ENCODE measurements at regions not wholly inside any gene's neighbourhood (a gene's known extent, or its start where the extent isn't known, plus 50 kb on each side); places are given as distances from the start of the nearest gene placed in this dataset.

- no peak for DNase-seq (ENCODE audit: low read depth)
- no peak for TF ChIP-seq CTCF (conservative IDR thresholded peaks at IDR 0.05; ENCODE audit: low read depth, low read length)
- no peak overlapping the region for H3K4me3 ChIP-seq (ENCODE audit: low read length)
These were observed 55.4 kb upstream of the IFFO2 start for GRCh38 chr1:19011845-19012231.

DNA sequence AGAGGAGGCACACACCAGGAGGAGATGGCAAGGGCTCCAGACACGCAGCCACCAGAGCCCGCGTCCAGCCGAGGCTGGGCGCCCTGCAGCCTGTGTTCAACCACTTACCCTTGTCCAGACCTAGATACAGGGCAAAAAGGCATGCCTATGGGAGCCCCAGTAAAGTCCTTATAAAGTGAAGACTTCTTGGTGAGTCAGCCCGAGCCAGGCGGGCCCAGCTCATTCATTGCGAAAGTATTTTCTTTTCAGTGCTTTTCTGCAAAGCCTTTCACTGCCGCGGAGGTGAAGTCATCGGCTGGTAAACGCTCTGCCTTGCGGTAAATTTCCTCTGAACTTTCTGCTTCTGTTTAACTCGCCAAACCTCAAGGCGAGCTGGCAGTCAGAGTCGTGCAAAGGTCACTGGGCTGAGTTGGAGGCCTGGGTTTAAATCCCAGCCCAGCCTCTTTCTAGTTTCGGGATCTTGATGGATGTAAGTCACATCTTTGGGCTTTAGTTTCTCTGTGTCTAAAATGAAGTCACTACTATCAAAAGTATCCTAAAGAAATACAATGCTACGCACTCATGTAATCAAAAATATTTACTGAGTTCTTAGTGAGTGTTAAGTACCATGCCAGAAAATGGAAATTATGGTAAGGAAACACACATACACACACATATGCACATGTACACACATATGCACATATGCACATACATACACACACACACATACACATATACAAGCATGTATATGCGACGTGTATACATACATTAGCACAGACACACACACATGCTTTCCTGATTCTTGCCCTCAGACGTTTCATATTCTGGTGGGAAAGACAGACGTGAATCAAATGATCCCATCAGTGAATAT is 54.7 kb upstream of the IFFO2 start:
- H3K4me3 ChIP-seq (ENCODE audit: low read length), result no peak overlapping the region
- TF ChIP-seq CTCF (conservative IDR thresholded peaks at IDR 0.05; ENCODE audit: low read depth, low read length), result no peak
- DNase-seq (ENCODE audit: low read depth), result peak; percentile 97

DNA sequence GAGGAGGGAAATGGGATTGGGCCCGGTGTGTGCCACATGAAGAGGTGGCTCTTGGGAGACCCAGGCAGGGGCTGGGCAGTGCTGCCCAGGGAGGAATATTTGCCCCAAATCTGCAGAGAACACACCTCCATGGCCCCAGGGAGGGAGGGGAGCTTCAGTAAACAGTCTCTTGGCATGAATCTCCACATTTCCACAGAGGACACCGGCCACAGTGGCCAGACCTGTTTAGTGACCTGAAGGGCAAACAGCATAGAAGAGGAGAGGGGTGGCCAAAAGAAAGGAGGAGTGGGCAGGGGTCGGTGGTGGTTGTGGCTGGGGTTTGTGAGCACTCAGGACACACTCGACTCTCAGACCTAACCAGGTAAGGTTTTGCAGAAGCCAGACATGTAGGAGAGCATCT is 54.0 kb upstream of the IFFO2 start:
- DNase-seq (ENCODE audit: low read depth), result no peak

GRCh38 chr1:19009882-19010321 is 53.4 kb upstream of the IFFO2 start:
- peak; percentile 91 for DNase-seq (ENCODE audit: low read depth)
- TF ChIP-seq CTCF (conservative IDR thresholded peaks at IDR 0.05; ENCODE audit: low read depth, low read length), result no peak

More for the DNA sequence above, 54.0 kb upstream of the IFFO2 start:
- H3K4me3 ChIP-seq (ENCODE audit: low read length), result no peak overlapping the region
- no peak for TF ChIP-seq CTCF (conservative IDR thresholded peaks at IDR 0.05; ENCODE audit: low read depth, low read length)

GRCh38 chr1:19009126-19009881 is 52.8 kb upstream of the IFFO2 start:
- DNase-seq (ENCODE audit: low read depth), result no peak
- TF ChIP-seq CTCF (conservative IDR thresholded peaks at IDR 0.05; ENCODE audit: low read depth, low read length), result no peak
- H3K4me3 ChIP-seq (ENCODE audit: low read length), result no peak overlapping the region

More at GRCh38 chr1:19009882-19010321, 53.4 kb upstream of the IFFO2 start:
- H3K4me3 ChIP-seq (ENCODE audit: low read length), result no peak overlapping the region

DNA sequence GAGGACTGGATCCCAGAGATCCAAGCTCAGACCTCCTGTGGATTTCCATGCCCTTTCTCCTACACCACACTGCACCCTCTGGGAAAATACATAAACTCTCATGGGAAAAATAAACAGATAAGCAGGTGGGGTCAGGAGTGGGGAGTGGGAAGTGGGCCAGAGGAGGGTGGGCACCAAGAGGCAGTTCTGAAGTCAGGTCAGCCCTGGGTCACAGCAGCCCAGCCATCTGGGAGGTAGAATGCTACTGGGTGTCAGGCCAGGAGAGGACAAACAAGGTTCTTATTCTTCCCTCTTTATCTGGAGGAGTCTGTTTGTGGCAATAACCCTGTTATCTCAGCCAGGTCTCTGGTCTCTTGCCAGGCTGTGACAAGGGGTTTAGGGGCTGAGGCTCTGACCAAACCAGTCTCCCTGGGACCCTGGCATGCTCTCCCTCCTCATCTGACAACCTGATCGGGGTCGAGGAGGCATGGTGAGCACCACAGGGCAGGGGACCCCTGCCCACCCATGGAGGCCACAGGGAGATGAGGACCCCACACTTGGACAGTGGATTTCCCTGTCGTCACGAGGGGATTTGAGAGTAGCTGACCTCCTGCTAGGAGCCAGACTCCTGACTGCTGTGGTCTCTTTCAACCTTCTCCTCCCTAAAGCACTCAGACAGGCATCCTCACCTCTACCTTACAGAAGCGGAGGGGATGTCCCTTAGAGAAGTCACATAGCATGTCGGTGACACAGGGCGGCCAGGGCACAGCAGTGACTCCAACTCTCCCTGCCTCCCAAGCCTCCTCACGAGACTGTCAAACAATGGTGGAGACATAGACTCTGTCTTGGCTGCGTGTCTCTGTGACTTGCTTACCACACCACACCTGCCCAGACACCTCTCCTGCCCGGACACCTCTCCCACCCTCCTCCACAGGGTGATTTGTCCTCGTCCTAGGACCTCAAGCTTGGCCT is 51.3 kb upstream of the IFFO2 start:
- TF ChIP-seq CTCF (conservative IDR thresholded peaks at IDR 0.05; ENCODE audit: low read depth, low read length), result no peak
- DNase-seq (ENCODE audit: low read depth), result no peak
- no peak overlapping the region for H3K4me3 ChIP-seq (ENCODE audit: low read length)

Data from retinal pigment epithelial cell (primary cell).